Activated CD8-positive, alpha-beta T cell treated with anti-CD3 and anti-CD28 coated beads, Interleukin-2, amount 10 ng/mL, durations not matched to agents 7 days and 5 days (primary cell): ENCODE measurements at regions not wholly inside any gene's neighbourhood (a gene's known extent, or its start where the extent isn't known, plus 50 kb on each side); places are given as distances from the start of the nearest gene placed in this dataset.

Experiments
- ATAC-seq: fragments of 150-1000 bp; cut with Tn5 transposase; one replicate; pipeline ENCODE4 v1.10.0; 2021; ENCODE audit warnings: moderate library complexity
- CTCF ChIA-PET: fragments of 350-600 bp; sonication (Branson Sonifier 250); formaldehyde crosslinking; loops from one replicate; lab custom pipeline; 2021; ENCODE audit warnings: antibody characterized with exemption; lab: Charles Lee
- POLR2A ChIA-PET: fragments of 350-600 bp; sonication (Branson Sonifier 250); formaldehyde crosslinking; loops from one replicate; lab custom pipeline; 2021; ENCODE audit warnings: antibody characterized with exemption; lab: Charles Lee
- DNase-seq: peaks from one replicate; pipeline ENCODE4 v3.0.0-alpha.2; 2020
- H3K27ac Mint-ChIP-seq: one replicate; pipeline ENCODE4 v1.8.0; 2021; ENCODE audit warnings: mild to moderate bottlenecking, mixed read lengths
- H3K27me3 Mint-ChIP-seq: one replicate; pipeline ENCODE4 v1.8.0; 2021; ENCODE audit warnings: low read depth, mixed read lengths
- H3K36me3 Mint-ChIP-seq: one replicate; pipeline ENCODE4 v1.8.0; 2021; ENCODE audit warnings: low read depth, mixed read lengths
- H3K4me1 Mint-ChIP-seq: one replicate; pipeline ENCODE4 v1.8.0; 2021; ENCODE audit warnings: low read depth, mixed read lengths
- H3K4me3 Mint-ChIP-seq: one replicate; pipeline ENCODE4 v1.8.0; 2021; ENCODE audit warnings: mild to moderate bottlenecking, mixed read lengths
- H3K9me3 Mint-ChIP-seq: one replicate; pipeline ENCODE4 v1.8.0; 2022; ENCODE audit warnings: mixed read lengths; ENCODE audit not compliant: insufficient read depth

DNA sequence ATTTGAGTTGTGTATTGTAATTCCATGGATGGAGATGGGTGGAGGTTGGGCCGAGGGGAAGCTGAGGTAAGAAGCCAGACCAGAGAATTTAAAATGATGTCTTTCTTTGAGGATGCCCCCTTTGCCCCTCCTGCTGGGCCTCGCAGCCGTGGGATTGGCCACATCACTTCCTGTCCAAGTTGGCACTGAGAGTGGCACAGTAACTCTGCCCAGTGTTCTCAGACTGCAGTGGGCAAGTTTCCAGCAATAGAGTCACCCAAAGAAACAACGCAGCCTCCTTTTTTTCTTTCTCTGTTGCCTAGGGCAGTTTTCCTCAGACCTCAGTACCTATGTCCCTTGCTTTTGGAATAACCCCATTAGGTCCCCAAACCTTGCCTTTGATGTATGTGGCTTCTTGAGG lies 306.6 kb upstream of the DMRT1 start:
- Mint-ChIP-seq H3K27ac (no peak overlapping the region), H3K36me3 (no peaks in the 10 kb centered on the region), H3K4me1 (peaks cover 8% of the 10 kb centered on the region), H3K27me3 (peaks cover 4% of the 10 kb centered on the region), H3K4me3 (no peak overlapping the region), H3K9me3 (no peaks in the 10 kb centered on the region)
- POLR2A ChIA-PET = no interaction called here
- DNase-seq = no peak
- ATAC-seq = no peak
- CTCF ChIA-PET = no interaction called here

GRCh38 chr9:535356-535755 lies 306.1 kb upstream of the DMRT1 start:
- Mint-ChIP-seq H3K36me3 (no peaks in the 10 kb centered on the region), H3K27me3 (peaks cover 4% of the 10 kb centered on the region), H3K4me3 (no peak overlapping the region), H3K4me1 (peaks cover 8% of the 10 kb centered on the region), H3K27ac (no peak overlapping the region), H3K9me3 (no peaks in the 10 kb centered on the region)
- POLR2A ChIA-PET = no interaction called here
- ATAC-seq (no peak), DNase-seq (no peak)
- CTCF ChIA-PET = no interaction called here

GRCh38 chr9:536597-537511 lies 304.6 kb upstream of the DMRT1 start:
- no peak for ATAC-seq
- CTCF ChIA-PET = no interaction called here
- Mint-ChIP-seq H3K4me3 (peak overlapping the region; percentile 7), H3K27ac (peak overlapping the region; percentile 60), H3K4me1 (peaks cover 8% of the 10 kb centered on the region), H3K36me3 (no peaks in the 10 kb centered on the region), H3K27me3 (peaks cover 4% of the 10 kb centered on the region), H3K9me3 (no peaks in the 10 kb centered on the region)
- POLR2A ChIA-PET = no interaction called here
- DNase-seq = no peak

DNA sequence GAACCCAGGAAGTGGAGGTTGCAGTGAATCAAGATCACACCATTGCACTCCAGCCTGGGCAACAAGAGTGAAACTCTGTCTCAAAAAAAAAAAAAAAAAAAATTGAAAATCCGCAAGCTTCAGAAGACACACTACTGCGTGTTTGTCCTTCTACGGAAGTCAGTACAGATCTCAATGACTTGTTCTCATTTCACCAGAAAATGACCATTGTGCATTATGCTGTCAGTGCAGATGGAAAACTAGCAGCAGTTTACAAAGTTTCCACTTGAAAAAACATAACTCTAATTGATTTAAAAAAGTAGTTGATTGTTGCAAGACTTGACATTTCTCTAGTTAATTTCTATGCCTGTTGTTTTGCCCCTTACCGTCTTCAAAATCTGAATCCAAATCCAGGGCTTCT lies 298.0 kb upstream of the DMRT1 start:
- ChIA-PET CTCF (no interaction called here), POLR2A (no interaction called here)
- H3K4me1 Mint-ChIP-seq = peaks cover 2% of the 10 kb centered on the region
- H3K27me3 Mint-ChIP-seq = peaks cover 7% of the 10 kb centered on the region
- DNase-seq (no peak), ATAC-seq (no peak)
- H3K27ac Mint-ChIP-seq = no peak overlapping the region
- H3K4me3 Mint-ChIP-seq = no peak overlapping the region
- no peaks in the 10 kb centered on the region for H3K36me3 Mint-ChIP-seq
- H3K9me3 Mint-ChIP-seq = no peaks in the 10 kb centered on the region

GRCh38 chr9:545480-545879 lies 296.0 kb upstream of the DMRT1 start:
- CTCF ChIA-PET = no interaction called here

DNA sequence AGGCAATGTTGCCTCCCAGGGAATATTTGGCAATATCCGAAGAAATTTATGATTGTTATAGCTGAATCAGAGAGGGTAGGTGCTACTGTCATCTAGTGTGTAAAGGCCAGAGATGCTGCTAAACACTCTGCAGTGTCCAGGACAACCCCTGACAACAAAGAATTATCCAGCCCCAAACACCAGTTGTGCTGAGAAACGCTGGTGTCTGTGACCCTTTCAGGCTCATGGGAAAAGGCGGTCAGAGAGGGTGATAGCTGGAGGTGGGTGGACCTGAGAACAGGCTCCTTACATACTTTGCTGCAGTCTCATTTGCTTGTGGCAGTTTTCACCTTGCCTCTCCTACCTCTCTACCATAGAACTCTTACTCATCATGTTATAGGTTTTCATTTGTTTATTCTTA lies 295.3 kb upstream of the DMRT1 start:
- ChIA-PET POLR2A (no interaction called here), CTCF (interaction anchor here (1.6 kb wide), 1 partner anchor 9 kb away, joined by 4 read pairs; no protein-coding TSS in a partner anchor)
- no peak for DNase-seq
- H3K36me3 Mint-ChIP-seq = no peaks in the 10 kb centered on the region
- peaks cover 10% of the 10 kb centered on the region for H3K27me3 Mint-ChIP-seq
- no peak overlapping the region for H3K4me3 Mint-ChIP-seq
- no peak for ATAC-seq
- peaks cover 2% of the 10 kb centered on the region for H3K4me1 Mint-ChIP-seq
- H3K9me3 Mint-ChIP-seq = no peaks in the 10 kb centered on the region
- H3K27ac Mint-ChIP-seq = no peak overlapping the region

More at GRCh38 chr9:545480-545879, 296.0 kb upstream of the DMRT1 start:
- ATAC-seq (no peak), DNase-seq (no peak)
- no peaks in the 10 kb centered on the region for H3K36me3 Mint-ChIP-seq
- H3K27ac Mint-ChIP-seq = no peak overlapping the region
- POLR2A ChIA-PET = no interaction called here
- no peaks in the 10 kb centered on the region for H3K9me3 Mint-ChIP-seq
- H3K4me3 Mint-ChIP-seq = no peak overlapping the region
- H3K4me1 Mint-ChIP-seq = peaks cover 2% of the 10 kb centered on the region
- H3K27me3 Mint-ChIP-seq = peaks cover 8% of the 10 kb centered on the region

GRCh38 chr9:546797-547223 lies 294.7 kb upstream of the DMRT1 start:
- Mint-ChIP-seq H3K27me3 (peaks cover 10% of the 10 kb centered on the region), H3K9me3 (no peaks in the 10 kb centered on the region), H3K36me3 (no peaks in the 10 kb centered on the region), H3K27ac (no peak overlapping the region), H3K4me3 (no peak overlapping the region), H3K4me1 (peaks cover 2% of the 10 kb centered on the region)
- ChIA-PET POLR2A (no interaction called here), CTCF (interaction anchor here (1.6 kb wide), 1 partner anchor 9 kb away, joined by 4 read pairs; no protein-coding TSS in a partner anchor)
- DNase-seq (no peak), ATAC-seq (no peak)

DNA sequence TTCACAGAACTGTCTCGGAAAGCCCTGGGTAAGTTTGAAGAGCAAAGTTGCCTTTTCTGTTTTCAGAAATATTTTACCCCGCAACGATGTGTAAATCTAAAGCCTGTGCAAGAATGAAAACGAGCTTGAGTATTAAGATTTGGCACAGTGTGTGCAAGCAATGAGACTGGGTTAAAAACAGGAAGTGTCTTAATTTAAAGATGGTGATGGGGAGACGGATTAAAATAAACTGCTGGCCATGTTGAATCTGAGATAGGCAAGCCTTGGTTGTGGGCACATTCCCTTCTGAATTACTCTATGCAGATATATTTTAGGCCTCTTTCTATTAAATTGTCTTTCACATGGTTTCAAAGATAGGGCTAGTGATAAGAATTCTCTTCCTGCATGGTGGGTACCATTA lies 294.2 kb upstream of the DMRT1 start:
- ATAC-seq = no peak
- H3K4me1 Mint-ChIP-seq = peaks cover 2% of the 10 kb centered on the region
- no peak overlapping the region for H3K27ac Mint-ChIP-seq
- peaks cover 10% of the 10 kb centered on the region for H3K27me3 Mint-ChIP-seq
- no peaks in the 10 kb centered on the region for H3K9me3 Mint-ChIP-seq
- ChIA-PET POLR2A (no interaction called here), CTCF (interaction anchor here (1.6 kb wide), 1 partner anchor 8 kb away, joined by 4 read pairs; no protein-coding TSS in a partner anchor)
- H3K4me3 Mint-ChIP-seq = no peak overlapping the region
- no peaks in the 10 kb centered on the region for H3K36me3 Mint-ChIP-seq
- no peak for DNase-seq

- POLR2A ChIA-PET = no interaction called here
- peaks cover 2% of the 10 kb centered on the region for H3K4me1 Mint-ChIP-seq
- DNase-seq = no peak
- CTCF ChIA-PET = no interaction called here
- no peak overlapping the region for H3K4me3 Mint-ChIP-seq
- H3K27me3 Mint-ChIP-seq = peaks cover 10% of the 10 kb centered on the region
- ATAC-seq = no peak
- no peaks in the 10 kb centered on the region for H3K9me3 Mint-ChIP-seq
- H3K36me3 Mint-ChIP-seq = no peaks in the 10 kb centered on the region
- no peak overlapping the region for H3K27ac Mint-ChIP-seq
Measured at GRCh38 chr9:549455-549997, 292.0 kb upstream of the DMRT1 start.

DNA sequence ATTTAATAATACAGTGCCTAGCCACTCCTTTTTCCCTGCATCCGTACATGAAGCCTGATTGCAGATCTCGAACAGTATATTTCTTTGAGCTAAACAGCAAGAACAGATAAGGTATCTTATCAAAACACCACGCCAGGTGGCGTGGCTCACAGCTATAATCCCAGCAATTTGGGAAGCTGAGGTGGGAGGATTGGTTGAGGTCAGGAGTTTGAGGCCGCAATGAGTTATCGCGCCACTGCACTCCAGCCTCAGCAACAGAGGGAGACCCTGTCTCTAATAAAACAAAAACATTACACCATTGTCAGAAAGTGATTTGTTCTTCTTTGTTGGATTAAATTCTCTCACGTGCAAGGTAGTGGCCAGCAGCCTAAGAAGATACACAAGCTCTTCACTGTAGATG lies 291.2 kb upstream of the DMRT1 start:
- no peaks in the 10 kb centered on the region for H3K36me3 Mint-ChIP-seq
- no peak for ATAC-seq
- ChIA-PET CTCF (interaction anchor here (1.0 kb wide), 1 partner anchor 10 kb away, joined by 3 read pairs; no protein-coding TSS in a partner anchor), POLR2A (no interaction called here)
- peaks cover 2% of the 10 kb centered on the region for H3K4me1 Mint-ChIP-seq
- no peak overlapping the region for H3K27ac Mint-ChIP-seq
- H3K9me3 Mint-ChIP-seq = no peaks in the 10 kb centered on the region
- H3K27me3 Mint-ChIP-seq = peaks cover 7% of the 10 kb centered on the region
- no peak for DNase-seq
- no peak overlapping the region for H3K4me3 Mint-ChIP-seq

DNA sequence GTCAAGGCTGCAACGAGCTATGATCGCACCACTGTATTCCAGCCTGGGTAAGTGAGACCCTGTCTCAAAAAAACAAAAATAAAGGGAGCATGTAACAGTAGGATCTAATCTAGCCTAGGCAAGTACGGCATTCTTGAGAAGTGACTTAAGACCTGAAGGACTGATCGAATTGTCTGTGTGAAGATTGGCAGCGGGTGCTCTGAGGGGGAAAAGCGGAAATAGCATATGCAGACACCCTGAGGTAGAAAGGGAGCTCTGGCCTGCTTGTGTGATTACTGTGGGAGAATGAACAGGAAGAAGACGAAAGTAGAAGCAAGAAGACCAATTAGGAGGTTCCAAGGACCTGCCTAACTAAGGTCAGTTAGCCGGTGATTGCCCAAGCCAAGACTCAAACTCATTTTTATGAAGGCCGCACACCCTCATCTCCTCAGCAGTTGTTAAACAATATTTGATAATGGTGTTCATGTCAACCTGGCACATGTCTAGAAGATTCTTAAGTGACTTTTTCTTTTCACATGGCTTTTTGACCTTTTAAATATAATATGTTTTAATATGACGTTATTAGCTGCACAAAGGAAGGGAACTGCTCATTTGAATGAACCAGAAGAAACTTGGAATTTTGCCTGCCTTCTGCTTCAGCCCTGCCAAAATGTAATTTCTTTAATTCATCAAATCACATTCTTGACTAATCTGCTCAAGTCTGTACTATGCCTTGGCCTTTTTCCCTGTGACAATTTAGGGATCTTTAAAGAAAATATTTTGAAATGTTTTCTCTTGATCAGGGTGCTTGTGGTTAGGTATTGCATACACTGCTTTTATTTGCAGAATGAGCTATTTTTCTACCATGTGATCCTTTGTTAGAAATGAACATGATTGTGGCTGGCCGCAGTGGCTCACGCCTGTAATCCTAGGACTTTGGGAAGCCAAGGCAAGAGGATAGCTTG lies 289.2 kb upstream of the DMRT1 start:
- Mint-ChIP-seq H3K27ac (no peak overlapping the region), H3K4me3 (no peak overlapping the region), H3K36me3 (no peaks in the 10 kb centered on the region), H3K27me3 (peaks cover 11% of the 10 kb centered on the region), H3K9me3 (no peaks in the 10 kb centered on the region), H3K4me1 (peaks cover 2% of the 10 kb centered on the region)
- ChIA-PET POLR2A (no interaction called here), CTCF (interaction anchor here (0.8 kb wide), 1 partner anchor 49 kb away, joined by 3 read pairs; no protein-coding TSS in a partner anchor)
- no peak for ATAC-seq
- DNase-seq = no peak
